HG03196 (cell line): ENCODE measurements at regions not wholly inside any gene's neighbourhood (a gene's known extent, or its start where the extent isn't known, plus 50 kb on each side); places are given as distances from the start of the nearest gene placed in this dataset.

ENCODE experiments used
- ATAC-seq: cut with Tn5 transposase; IDR thresholded peaks from one replicate; pipeline ENCODE4 v1.9.1; 2021; ENCODE audit not compliant: unreplicated experiment

- ATAC-seq: no peak
Observed at GRCh38 chr12:75579552-75579951, 68.1 kb upstream of the KRR1 start.

- ATAC-seq: no peak
Observed at GRCh38 chr12:75578546-75578945, 67.1 kb upstream of the KRR1 start.

GRCh38 chr12:75577812-75578211 lies 66.4 kb upstream of the KRR1 start:
- no peak for ATAC-seq

DNA sequence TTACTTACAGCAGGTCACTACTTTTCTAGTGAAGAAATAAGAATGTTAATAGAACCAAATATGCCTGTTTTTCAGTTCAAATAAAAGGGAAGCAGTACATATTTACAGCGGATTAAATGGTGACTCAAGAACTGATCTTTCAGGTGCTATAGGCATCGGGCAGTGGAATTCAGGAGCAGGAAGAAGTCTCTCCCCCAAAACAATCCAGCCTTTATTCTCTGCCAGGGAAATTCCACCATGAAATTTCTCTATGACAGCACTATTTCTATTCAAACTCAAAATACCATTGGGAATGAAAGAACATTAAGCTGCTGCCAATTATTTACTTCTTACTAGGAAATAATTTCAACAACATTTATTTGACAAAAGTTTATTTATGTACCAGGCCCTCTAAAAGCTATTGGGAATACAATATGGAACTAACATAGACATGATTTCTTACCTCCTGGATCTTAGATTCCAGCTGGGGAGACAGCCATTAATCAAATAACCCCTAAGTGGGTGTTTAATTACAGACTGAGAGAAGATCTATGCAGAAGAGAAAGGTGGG lies 60.3 kb upstream of the KRR1 start:
- no peak for ATAC-seq

DNA sequence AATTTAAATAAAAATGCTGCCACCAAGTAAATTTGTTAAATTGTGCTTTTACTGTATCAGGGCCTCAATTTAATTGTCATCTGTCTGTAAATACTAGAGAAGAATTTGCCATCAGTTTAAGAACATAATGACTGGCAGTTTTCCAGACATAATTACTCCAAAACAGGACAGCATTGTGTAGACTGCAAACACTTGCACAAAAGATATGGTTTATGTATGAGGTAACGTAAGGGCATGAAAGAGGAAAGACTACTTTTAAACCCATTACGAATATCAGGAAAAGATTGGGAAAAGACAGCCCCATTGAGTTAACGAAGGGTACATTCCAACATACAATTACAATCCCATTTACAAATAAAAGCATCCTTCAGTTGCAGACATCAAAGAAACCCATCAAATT lies 59.8 kb upstream of the KRR1 start:
- no peak for ATAC-seq

DNA sequence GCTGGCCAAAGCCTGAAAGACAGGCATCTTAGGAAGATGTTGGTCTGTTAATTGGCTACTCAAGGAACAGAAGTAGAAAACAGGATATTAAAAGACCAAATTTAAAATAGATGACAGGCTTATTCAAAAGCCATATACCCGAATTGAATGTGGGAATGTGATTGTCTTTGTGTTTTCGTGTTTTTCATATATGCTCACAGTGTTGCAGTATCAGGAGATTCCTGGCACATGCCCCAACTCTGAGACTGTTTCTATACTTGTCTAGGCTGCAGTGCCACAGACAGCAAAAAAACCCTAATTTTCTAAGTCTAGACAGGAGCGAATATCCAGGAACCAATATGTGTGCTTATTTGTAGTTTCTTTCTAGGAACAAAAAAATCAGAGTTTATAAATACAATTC lies 57.4 kb upstream of the KRR1 start:
- no peak for ATAC-seq

- no peak for ATAC-seq
Observed at GRCh38 chr12:75568393-75568792, 57.0 kb upstream of the KRR1 start.

DNA sequence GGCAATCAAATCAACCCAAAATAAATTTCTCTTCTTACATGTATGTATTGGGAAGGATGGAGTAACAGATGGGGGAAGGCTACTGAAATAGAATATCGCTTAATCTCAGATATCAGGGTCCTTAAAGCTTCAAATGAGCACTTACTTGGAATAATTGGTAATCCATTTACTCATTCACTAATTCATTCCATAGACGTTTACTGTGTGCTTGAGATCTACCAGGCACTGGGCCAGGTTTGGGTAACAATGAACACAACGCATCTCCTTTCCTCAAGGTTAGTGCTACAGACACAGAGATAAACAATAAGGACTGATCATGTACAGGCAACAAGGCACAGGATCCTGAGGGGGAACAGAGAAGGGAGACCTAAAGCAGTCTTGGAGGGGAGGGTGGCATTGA lies 54.4 kb upstream of the KRR1 start:
- no peak for ATAC-seq

DNA sequence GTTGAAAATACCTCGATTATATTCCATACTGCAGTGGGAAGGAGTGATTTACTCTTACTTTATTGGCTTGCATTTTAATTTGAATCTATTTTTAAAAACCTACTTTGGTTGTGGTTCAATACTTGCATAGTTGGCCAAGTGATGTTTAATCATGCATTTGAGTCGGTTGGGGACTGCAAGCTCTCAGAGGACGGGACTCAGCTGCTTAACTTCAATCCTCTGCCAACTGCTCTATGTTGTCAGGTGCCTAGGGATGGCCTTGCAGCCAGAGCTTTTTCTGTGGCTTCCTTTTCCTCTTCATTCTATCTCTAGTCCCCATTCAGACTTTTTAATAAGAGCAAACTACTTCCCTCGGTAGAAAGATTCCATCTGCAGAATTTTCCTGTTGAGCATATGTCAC lies 53.4 kb upstream of the KRR1 start:
- ATAC-seq: no peak

GRCh38 chr12:75564398-75564797 lies 53.0 kb upstream of the KRR1 start:
- ATAC-seq: no peak

DNA sequence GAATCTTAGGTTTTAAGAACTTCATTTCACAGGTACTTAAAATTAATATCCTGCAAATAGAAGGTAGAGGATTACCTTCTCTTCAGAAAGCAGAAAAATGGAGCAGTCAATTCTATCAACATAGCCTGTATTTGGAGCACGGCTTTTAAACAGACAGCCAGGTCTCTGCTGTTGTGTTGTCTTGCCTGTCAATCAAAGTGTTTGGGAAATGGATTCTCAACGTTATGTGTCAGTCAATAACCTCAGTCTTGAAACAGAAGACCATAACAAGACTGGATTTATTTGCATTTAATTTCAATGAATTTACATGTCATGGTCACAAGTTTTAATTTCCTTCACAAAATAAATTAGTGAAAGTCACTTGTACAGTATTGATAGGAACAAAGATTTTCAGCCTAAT lies 51.9 kb upstream of the KRR1 start:
- ATAC-seq: no peak

GRCh38 chr12:75561921-75562320 lies 50.5 kb upstream of the KRR1 start:
- no peak for ATAC-seq
